ENCODE measurements at regions not wholly inside any gene's neighbourhood (a gene's known extent, or its start where the extent isn't known, plus 50 kb on each side); places are given as distances from the start of the nearest gene placed in this dataset.

DNA sequence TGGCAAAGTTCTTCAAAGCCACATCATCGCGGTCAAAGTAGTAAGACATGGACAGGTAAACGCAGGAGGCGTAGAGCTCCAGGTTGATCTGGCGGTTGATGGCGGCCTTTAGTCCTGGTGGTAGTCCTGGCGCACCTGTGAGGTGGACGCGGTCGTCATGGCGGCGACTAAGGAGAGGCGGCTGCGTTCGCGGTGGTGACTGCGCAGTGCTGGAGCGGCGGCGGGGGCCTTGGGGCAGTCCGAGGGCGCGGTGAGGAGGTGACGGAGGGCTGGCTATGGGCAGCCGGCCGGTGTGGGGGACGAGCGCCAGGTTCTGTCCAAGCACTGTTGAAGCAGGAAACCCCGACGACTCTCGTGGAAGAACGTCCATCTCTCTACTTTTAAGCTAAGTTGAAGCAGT, 136.8 kb downstream of the BASP1 start:
- H3K9me3 ChIP-seq: peaks cover 0 to 18% (median 7%) of the 10 kb centered on the region in 8 donors
- no peaks in the 10 kb centered on the region for H3K27me3 ChIP-seq (replicated peaks in 1 of 7)
- no peak overlapping the region for H3K4me3 ChIP-seq
- no peak overlapping the region for H3K27ac ChIP-seq
- TF ChIP-seq POLR2A (IDR thresholded peaks at IDR 0.05) (no peak), POLR2AphosphoS5 (IDR thresholded peaks at IDR 0.05) (no peak)
- no peak for DNase-seq
- H3K4me1 ChIP-seq: no peaks in the 10 kb centered on the region
- intact Hi-C loops (cut with DNase I; ENCODE audit: low total_unique reads): no loop called here
- no peaks in the 10 kb centered on the region for H3K36me3 ChIP-seq
- WGBS, 5 donors: 96 to 97% (median 97%) methylated on average over 32 of the region's 32 CpGs

DNA sequence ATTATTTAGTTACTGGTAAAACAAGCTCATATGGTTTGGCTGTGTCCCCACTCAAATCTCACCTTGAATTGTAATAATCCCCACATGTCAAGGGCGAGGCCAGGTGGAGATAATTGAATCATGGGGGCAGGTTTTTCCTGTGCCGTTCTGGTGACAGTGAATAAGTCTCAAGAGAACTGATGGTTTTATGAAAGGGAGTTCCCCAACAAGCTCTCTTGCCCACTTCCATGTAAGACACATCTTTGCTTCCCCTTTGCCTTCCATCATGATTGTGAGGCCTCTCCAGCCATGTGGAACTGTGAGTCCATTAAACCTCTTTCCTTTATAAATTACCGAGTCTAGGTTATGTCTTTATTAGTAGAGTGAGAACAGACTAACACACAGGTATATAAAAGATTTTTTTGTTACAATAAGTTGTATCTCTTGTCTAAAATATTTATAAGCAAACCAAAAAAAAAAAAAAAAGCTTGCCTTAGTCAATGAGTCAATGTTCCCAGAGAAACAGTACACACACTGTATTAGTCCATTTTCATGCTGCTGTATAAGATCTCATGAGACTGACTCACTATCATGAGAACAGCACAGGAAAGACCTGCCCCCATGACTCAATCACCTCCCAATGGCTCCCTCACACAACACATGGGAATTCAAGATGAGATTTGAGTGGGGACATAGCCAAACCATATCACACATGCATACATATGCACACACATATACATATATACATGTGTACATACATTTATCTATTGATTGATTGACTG, 138.3 kb downstream of the BASP1 start:
- Histone ChIP-seq H3K4me3 (no peak overlapping the region), H3K4me1 (no peaks in the 10 kb centered on the region), H3K27me3 (replicated peaks in 1 of 7) (no peaks in the 10 kb centered on the region), H3K27ac (no peak overlapping the region), H3K36me3 (no peaks in the 10 kb centered on the region), H3K9me3 (peaks cover 0 to 18% (median 7%) of the 10 kb centered on the region in 8 donors)
- DNase-seq: no peak
- 58 to 70% (median 65%) methylated on average over 3 of the region's 3 CpGs for WGBS, 5 donors
- no peak for TF ChIP-seq POLR2AphosphoS5 (IDR thresholded peaks at IDR 0.05)
- TF ChIP-seq POLR2A (IDR thresholded peaks at IDR 0.05): no peak
- TF ChIP-seq CTCF (IDR thresholded peaks at IDR 0.05 in 8 of 11, conservative IDR thresholded peaks at IDR 0.05 in 3 of 11): no peak
- intact Hi-C loops (cut with DNase I; ENCODE audit: low total_unique reads): no loop called here

- no peak overlapping the region for H3K27ac ChIP-seq
- intact Hi-C loops (cut with DNase I; ENCODE audit: low total_unique reads): no loop called here
- no peaks in the 10 kb centered on the region for H3K27me3 ChIP-seq (replicated peaks in 1 of 7)
- no peaks in the 10 kb centered on the region for H3K4me1 ChIP-seq
- H3K4me3 ChIP-seq: no peak overlapping the region
- H3K36me3 ChIP-seq: no peaks in the 10 kb centered on the region
- WGBS, 5 donors: 77 to 86% (median 79%) methylated on average over 1 of the region's 1 CpG
- DNase-seq: no peak
- peaks cover 0 to 18% (median 7%) of the 10 kb centered on the region in 8 donors for H3K9me3 ChIP-seq
- TF ChIP-seq POLR2A (IDR thresholded peaks at IDR 0.05) (no peak), CTCF (IDR thresholded peaks at IDR 0.05 in 8 of 11, conservative IDR thresholded peaks at IDR 0.05 in 3 of 11) (no peak), POLR2AphosphoS5 (IDR thresholded peaks at IDR 0.05) (no peak)
These were observed 139.1 kb downstream of the BASP1 start for GRCh38 chr5:17356551-17356950.

DNA sequence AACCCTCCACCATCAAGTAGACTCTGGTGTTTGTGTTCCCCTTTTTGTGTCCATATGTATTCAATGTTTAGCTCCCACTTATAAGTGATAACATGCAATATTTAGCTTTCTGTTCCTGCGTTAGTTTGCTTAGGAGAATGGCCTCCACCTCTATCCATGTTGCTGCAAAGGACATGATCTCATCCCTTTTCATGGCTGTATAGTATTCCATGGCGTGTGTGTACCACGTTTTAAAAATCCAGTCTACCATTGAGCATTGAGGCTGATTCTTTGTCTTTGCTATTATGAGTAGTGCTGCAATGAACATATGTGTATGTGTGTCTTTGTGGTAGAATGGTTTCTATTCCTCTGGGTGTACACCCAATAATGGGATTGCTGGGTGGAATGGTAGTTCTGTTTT, 140.1 kb downstream of the BASP1 start:
- TF ChIP-seq POLR2AphosphoS5 (IDR thresholded peaks at IDR 0.05) (no peak), CTCF (IDR thresholded peaks at IDR 0.05 in 8 of 11, conservative IDR thresholded peaks at IDR 0.05 in 3 of 11) (no peak), POLR2A (IDR thresholded peaks at IDR 0.05) (no peak)
- intact Hi-C loops (cut with DNase I; ENCODE audit: low total_unique reads): no loop called here
- Histone ChIP-seq H3K4me3 (no peak overlapping the region), H3K27me3 (replicated peaks in 1 of 7) (no peaks in the 10 kb centered on the region), H3K9me3 (peaks cover 0 to 18% (median 7%) of the 10 kb centered on the region in 8 donors), H3K4me1 (no peaks in the 10 kb centered on the region), H3K36me3 (no peaks in the 10 kb centered on the region), H3K27ac (no peak overlapping the region)
- DNase-seq: no peak
- WGBS, 5 donors: 84 to 95% (median 89%) methylated on average over 3 of the region's 3 CpGs
